Islet of Langerhans (tissue), 1 donor: ENCODE measurements at regions not wholly inside any gene's neighbourhood (a gene's known extent, or its start where the extent isn't known, plus 50 kb on each side); places are given as distances from the start of the nearest gene placed in this dataset.

Experiments used
- FAIRE-seq: peaks from one replicate; lab custom pipeline; 2011; peaks lifted over from hg19 to GRCh38; lab: Jason Lieb, UNC

DNA sequence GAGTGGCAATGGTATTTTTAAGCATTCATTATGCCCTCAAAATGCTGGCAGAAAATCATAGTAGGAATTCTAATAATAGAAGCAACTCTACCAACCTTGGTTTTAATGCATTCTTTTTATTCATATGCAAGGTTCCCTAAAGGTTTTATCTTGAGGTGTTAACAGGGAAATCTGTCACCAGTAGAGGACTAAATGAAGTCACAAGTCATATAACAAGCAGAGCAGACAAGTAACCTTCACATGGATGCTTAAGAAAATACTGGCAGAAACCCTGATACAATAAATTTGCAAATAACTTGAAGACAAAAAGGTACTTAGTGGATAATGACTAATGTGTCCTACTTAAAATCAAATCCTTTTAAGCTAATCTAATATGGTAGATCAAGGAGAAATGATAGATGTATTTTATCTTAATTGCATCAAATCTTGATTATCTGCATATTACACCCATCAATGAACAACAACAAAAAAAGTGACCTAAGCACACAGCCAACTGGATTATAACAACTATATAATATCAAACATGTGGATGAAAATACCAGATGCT, 73.3 kb downstream of the RFC3 start:
- no peak for FAIRE-seq

DNA sequence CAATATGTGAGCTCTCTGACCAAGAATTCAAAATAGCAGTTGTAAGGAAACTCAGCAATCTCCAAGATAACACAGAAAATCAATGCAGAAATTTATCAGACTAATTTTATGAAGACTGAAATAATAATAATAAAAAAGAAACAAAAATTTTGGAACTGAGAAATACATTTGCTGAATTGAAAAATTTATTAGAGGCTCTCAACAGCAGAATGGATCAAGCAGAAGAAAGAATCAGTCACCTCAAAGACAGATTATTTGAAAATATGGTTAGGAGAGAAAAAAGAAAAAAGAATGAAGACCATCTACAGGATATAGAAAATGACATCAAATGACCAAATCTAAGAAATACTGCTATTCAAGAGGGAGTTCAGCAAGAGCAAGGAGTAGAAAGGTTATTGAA, 75.6 kb downstream of the RFC3 start:
- FAIRE-seq, result no peak

DNA sequence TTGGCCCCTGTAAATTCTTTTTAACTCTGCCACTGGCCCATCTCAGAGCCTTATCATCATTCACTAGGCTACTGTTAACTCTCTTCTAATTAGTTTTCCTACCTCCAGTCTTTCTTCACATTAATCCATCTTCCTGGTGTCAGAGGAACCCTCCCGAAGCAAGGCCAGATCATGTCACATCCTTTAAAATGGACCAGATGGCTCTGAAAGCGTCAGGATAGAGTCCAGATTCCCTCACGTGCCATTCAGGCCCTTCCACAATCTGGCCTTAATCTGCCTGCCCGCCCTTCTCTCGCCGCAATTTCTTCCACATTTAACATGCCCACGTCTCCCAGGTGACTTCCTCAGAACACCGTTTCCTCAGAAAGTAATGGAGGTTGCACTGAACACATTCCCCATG, 86.5 kb downstream of the RFC3 start:
- no peak for FAIRE-seq

DNA sequence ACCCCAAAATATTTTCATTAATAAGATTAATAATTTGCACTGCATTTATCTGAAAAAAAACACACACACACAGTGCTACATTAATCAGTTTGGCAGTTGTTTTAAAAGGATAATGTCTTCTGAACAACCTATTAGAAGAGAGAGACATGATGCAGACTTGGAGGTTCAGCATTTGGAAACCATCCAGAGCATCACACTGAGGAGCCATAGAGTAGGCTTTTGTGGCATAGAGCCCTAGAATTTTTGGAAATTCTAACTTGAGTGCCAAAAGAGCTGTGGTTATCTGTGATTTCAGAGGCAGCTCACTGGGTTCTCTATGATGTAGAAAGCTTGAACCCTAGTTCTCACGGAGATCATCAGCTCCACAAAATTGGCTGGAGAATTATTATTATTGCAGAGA, 90.2 kb downstream of the RFC3 start:
- FAIRE-seq, result no peak

DNA sequence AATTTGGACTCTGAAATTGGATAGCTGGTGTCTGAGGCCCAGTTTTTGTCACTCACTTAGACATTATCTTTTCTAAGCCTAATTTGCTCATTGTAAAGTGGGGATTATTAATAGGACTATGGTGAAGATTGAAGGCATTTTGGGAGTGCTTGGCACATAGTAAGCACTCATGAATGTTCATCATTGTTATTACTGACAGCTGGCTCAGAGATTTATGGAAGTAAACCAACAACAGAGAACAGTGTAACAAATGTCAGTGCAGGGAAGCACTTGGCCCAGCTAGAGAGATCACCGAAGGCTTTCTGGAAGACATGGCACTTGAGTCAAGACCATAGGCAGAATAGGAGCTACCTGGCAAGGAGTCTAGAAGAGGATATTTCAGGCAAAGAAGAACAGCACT, 92.3 kb downstream of the RFC3 start:
- no peak for FAIRE-seq

DNA sequence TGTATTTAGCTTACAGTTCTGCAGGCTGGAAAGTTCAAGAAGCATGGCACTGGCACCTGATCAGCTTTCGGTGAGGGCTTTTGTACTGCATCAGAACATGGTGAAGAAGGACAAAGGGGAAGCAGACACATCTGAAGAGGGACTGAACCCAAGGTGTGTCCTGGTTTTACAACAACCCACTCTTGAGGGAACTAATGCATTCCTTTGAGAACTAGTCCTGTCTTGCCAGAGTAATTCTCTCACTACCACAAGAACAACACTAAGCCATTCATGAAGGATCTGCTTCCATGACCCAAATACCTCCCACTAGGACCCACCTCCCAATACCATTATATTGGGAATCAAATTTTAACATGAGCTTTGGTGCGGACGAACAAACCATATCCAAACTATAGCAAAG, 93.6 kb downstream of the RFC3 start:
- no peak for FAIRE-seq

DNA sequence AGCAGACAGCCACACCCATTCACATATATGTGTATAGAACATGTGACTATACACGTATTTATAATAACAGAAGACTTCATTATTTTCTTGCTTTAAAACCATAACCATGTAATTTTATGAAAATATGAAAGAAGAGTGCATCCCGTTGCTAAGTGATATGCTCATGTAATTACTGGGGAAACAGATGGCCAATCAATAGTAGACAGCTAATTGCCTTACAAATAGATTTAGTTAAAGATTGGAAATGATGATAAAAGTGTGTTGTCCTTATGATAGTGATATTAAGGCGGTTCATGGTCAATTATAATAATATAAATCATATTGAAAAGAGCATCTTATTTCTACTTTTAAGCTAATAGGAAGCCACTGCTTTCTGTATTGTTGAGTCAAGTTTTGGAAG, 95.9 kb downstream of the RFC3 start:
- FAIRE-seq, result peak; percentile 89

DNA sequence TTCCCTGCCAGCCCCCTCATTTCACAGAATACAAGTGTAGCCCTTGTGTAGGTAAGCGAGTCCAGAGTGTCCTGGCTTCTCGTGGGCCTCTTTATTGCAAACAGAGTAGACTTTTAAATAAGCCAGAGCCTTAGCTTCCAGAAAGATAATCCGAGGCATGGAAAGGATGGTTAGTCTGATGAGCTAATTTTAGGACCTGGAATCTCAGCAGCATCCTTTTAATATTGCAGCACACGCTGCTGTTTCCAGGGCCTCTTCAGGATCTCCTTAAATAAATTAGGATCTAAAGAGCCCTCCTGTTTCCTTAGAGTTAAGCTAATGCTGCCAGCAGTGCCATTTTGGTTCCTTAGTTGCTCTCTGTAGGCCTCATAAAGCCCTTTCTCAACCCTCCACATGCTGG, 99.2 kb downstream of the RFC3 start:
- FAIRE-seq, result no peak

DNA sequence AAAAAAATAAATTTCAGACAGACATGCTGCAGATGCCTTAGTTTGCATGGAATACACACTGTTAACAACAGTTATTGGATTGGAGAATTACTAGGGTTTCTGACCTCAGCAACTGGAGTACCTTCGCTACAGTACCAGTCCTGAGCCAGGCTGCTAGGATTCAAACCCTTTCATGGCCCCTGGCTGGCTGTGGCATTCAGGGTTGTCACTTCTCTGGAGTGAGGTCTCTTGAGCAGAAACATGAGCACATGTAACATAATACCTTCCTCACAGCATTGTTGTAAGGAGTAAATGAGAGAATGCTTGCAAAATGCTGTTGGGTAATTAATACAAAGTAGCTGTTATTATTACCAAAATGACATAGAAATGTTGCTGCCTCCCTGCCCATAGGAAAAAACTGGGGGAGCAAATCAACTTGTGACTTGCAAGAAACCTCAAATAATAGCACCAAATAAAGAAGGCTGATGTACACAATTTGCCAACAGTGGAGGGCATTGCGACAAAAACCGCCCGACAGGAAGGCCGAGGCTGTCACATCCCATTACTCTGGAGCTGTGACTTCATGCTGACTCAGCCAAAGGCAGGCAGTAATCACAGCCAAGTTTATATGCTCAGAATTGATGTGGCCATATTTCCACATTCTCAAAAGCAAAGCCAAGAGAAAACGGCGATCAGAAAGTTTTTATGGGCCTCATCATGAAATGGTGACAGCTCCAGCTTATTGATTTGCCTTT, 100.4 kb downstream of the RFC3 start:
- no peak for FAIRE-seq

DNA sequence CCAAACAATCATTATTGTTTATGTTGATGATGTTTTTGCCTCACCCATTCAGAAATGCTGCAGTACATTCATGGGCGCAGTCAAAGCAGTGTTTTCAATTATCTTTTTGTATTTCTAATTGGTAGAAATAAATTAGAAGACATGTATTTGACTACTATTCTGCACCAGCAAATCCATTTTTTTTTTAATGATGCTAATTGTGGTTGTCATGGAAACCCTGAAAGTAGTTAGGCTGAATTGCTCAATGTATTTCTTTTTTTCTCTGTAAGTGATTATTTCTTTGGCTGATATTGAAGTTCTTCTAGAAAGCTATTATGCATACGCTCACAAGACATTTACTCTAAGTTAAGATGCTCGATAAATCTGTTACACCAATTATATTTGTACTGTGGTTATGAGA, 101.2 kb downstream of the RFC3 start:
- FAIRE-seq, result no peak

DNA sequence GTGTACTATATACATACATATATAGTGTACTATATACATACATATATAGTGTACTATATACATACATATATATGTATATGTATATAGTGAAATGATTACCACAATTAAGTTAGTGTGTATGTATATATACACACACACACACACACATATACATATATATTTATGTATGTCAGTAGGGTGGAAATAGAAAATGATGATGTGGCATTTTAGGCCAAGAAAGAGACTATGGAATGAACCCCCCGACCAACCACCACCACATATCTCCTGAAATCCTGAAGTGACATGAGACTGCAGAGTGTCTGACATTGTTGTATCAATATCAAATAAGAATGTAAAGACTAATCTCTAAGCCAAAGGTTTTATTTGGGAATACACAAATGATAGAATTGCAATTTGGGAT, 107.6 kb downstream of the RFC3 start:
- FAIRE-seq, result no peak

DNA sequence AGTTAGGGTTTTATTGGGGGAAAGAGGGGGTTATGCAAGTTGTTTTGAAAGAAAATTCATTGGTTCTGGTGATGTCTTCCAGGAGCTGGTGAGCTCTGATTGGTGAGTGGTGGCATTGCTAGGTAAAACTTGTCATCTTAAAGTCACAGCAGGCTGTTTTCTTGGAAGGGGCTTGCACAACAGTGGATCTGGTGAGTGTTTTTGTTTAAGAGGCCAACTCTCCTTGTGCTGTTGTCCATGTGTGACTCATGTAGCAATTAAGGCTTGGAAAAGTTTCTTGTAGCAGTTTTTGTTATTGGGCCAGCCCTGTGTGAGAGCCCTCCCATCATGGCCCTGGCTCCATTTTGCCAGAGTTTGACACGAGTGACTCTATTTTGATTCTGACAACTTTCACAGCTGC, 109.4 kb downstream of the RFC3 start:
- FAIRE-seq, result no peak

DNA sequence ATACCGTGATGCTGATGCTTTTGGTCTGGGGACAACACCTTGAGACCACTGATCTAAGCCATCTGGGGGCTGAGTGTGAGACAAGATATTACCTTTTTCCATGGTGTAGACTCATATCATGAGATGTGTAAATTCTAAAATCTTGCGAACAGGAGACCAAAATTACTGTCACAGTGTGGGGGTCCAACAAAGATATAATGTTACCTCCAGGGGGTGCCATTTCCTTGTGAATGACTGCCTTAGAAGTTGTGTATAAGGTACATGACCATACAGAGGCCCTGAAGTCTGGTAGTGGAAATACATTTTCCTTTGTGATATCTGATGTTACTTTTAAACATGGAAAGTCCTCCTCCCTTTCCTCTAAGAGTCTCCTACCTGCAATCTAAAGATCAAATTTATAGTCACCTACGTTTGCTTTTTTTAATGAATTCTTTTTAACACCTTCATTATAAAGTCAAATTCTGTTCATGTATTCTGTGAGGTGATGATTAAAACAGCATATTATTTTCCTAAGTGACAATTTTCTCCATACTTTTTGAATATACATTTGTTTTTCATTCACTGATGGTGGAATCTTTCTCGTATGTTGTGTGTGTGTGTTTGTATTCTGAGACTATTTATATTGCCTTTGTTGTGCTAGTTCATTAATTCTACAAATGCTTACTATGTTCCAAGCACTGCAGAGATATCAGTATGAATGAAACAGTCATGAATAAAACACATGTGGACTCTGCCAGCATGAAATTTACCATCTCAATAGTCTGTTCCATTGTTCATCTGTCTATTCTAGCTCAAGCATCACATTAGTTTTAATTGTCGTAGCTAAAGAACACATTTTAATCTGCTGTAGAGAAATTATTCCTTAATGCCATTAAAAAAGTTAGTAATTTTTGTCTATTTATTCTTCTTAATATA, 113.7 kb downstream of the RFC3 start:
- FAIRE-seq, result peak; percentile 81

DNA sequence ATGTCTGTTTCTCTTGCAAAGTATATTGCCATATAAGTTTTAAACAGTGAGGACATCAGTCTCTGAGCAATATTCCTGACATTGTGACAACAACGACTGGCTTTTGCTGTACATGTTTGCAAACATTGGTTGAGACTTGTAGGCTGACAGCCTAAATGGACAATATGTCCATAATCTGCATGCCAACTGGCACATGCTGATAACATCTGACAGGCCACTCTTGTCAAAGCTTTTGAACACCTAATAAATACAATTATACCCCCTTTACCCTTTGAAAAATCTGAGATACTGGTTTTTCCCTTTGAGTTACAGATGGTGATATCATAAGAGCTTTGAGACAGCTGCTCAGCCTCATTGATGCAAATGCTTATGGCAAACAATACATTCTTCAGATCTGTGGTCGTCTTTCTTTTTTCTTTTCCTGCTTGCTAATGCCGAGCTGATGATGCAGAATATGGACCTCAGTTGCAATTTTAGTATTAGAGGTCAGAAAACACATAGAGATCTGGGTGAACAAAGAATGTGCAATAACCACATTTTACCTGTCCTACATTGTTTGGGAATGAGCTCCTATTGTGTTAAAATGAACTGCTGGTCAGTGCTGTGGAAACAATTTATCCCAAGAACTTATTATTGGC, 114.9 kb downstream of the RFC3 start:
- no peak for FAIRE-seq

DNA sequence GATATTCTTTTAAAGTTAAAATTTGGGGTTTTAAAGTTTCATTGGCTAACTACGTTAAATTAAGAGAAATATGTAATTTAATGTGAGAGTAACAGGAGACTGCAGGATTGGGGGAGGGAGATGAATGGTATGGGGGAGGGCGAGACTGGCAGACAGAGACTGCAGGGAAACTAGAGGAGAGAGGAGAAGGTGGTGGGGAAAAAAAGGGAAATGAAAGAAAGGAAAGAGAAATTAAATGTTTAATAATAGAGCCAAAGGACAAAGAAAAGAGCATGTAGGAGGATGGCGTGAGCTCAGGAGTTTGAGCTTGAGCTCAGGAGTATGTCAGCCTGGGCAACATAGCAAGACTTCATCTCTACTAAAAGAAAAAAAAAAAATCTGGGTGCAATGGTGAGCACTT, 115.9 kb downstream of the RFC3 start:
- no peak for FAIRE-seq

DNA sequence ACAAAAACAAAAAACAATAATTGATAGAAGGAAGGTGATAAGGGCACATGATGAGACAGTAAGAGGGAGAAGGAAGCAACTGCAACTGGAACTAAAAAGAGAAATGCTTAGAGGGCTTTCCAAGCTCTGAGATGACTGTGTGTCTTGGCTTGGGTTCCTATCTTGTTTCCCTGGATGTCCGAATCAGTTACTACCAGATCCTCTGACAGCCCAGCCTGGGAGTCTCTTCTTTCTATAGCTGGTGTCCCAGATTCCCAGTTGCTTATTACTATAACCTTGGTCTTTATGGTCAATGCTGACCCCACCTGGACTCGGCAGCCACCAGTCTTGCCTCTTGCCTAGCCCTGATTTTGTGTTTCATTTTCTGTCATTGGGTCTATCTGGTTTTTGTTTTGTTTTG, 116.4 kb downstream of the RFC3 start:
- FAIRE-seq, result no peak

DNA sequence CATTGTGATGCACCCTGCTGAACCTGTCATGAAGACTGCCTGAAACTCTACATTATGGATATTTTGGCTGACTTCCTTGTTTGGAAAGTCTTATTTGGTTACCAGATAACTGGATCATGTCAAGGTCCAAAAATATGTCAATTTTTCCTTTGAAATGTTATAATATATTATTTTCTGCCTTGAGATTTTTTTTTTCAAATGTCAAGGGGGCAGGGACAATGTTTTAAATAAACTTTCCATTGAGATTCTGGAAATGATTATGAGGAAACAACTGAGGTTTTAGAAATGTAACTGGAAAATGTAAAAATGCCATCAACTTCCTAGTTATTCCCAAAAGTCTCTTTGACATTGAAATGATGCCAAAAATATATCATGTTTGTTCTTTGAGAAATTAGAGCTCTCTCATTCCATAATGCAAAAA, 117.0 kb downstream of the RFC3 start:
- FAIRE-seq, result no peak

DNA sequence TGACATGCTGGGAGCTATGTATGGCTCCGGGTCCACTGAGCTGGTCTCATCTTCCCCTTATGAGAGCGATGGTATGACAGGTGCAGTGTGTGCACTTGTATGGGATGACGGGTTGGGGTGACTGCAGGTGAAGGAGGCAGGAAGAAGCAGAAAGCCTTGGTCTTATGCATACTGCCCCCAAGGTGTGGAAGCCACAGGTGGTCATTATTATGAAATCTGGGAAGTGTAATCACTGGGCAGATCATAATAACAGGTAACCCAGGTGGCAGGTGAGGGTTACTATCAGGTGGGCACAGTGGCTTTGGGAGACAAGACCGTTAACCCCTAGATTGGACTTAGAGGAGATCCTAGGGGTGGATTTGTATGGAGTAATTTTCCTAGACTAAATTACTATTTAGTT, 118.0 kb downstream of the RFC3 start:
- no peak for FAIRE-seq

DNA sequence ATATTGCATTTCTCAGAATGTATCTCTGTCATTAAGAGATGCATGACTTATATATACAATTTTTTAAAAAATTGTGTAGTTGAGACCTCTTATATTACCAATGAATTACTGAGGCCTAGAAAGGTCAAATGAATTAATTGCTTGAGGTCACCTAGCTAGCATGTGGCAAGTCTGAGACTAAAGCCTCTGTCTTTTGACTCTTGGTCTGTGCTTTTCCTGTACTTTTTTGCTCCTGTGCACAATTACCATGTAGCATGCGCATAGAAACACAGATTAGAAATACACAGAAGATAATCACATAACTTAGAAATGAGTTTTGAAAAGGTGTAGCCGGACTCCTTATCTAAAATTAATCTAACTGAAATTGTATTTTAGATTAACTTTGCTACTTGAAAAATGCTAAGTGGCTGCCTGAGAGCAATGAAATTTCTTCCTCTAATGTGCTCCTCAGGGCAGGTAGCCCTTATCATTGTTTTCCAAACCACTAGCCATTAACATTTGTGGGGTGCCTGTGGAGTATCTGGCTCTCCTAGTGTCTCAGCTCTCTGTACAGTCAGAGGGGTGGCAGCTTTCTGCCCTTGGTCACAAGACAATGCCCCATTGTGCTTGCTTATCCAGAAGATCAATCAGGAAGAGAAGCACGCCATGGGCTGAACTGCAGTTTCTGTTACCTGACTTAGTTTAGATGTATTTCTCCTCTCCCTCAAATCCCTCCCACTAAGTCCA, 119.6 kb downstream of the RFC3 start:
- FAIRE-seq, result no peak

DNA sequence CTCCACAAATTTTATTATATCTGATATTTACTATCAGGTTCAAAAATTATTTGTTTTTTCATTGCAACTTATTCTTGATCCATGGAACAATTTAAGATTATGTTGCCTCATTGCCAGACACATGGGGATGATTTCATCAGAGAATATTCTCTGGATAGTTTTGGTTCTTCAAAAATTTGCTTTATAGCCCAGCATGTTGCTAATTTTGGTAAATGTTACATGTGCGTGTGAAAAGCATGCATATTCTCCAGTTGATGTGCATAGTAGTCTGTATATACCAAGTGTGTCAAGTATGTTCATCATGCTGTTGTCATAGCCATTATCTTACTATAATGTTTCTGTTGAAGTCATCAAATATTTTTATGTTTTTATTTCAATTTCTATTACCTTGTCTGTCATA, 122.3 kb downstream of the RFC3 start:
- no peak for FAIRE-seq

DNA sequence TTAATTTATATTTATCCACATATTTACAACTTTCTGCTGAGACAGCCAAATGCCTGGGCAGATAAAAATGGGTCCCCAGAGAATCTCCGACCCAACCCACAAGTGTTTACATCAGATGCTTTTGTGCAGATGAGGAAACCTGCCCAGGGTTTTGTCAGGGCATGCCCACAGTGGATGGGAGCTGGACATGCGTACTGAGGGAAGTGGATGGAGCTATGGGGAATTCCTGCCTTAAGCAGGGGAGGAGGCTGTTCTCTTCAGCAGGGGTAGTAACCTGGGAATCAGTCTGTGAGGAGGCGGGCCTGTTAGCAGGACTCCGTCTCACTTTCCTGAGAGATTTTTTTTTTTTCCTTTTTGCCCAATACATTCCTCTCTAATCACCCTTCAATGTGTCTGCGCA, 122.9 kb downstream of the RFC3 start:
- no peak for FAIRE-seq

DNA sequence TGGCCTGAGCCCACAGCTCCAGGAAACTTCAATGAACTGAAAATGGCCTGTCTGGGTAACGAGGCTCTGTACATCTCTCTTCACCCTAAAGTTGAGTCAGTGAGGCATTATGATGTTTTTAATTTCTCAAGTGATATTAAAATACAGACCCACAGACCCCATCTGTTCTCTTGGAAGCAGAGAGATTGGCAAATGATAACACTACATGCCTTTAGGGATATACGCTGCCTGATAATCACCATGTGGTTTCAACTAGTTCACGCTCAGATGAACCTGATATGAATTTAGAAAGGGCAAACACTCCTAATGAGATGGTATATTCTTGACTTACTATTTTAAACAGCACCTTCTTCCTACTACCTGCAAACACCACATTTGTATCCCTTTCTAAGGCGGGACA, 127.5 kb downstream of the RFC3 start:
- FAIRE-seq, result no peak
